HL-60 (cell line): ENCODE measurements at regions not wholly inside any gene's neighbourhood (a gene's known extent, or its start where the extent isn't known, plus 50 kb on each side); places are given as distances from the start of the nearest gene placed in this dataset.
A peak's percentile ranks its signal among the peaks of the same experiment; 100 is the strongest.

ENCODE experiments used
- DNase-seq, 2 experiments: peaks; one replicate each; pipeline ENCODE4 v3.0.0-alpha.2; 2010 to 2020; ENCODE audit warnings: low read depth in 1 of 2, low spot score in 1 of 2
- H3K27ac ChIP-seq: fragments of 250-450 bp; sonication (Bioruptor Pico); replicated peaks from 2 replicates; pipeline ENCODE4 v1.5.1; 2020; ENCODE audit warnings: mild to moderate bottlenecking, moderate library complexity
- H3K27me3 ChIP-seq: fragments of 250-450 bp; sonication (Bioruptor Pico); 2 replicates; pipeline ENCODE4 v1.5.1; 2021; ENCODE audit warnings: mild to moderate bottlenecking, moderate library complexity; ENCODE audit not compliant: insufficient read depth, poor library complexity, severe bottlenecking
- H3K4me3 ChIP-seq: replicated peaks from 2 replicates; pipeline ENCODE4 v1.5.1; 2011; ENCODE audit warnings: mild to moderate bottlenecking, control low read depth, low read length; ENCODE audit not compliant: insufficient read depth
- GABPA ChIP-seq: IDR thresholded peaks from 2 replicates; pipeline ENCODE4 v1.6.1; 2012; ENCODE audit warnings: low read depth
- POLR2AphosphoS5 ChIP-seq: IDR thresholded peaks from 2 replicates; pipeline ENCODE4 v1.6.1; 2012; ENCODE audit warnings: low read depth
- SPI1 ChIP-seq: IDR thresholded peaks from 2 replicates; pipeline ENCODE4 v1.6.1; 2012; ENCODE audit warnings: low read depth, mild to moderate bottlenecking, borderline replicate concordance
- TF ChIP-seq, protein P1 (sequence below): IDR thresholded peaks from 2 replicates; pipeline ENCODE4 v1.6.1; 2012; ENCODE audit warnings: low read depth; ENCODE audit not compliant: insufficient replicate concordance
- TF ChIP-seq, protein P2 (sequence below): IDR thresholded peaks from one replicate; pipeline ENCODE4 v1.5.1; 2011; ENCODE audit warnings: low read length, control low read depth, inconsistent platforms; ENCODE audit not compliant: insufficient read depth

DNA sequence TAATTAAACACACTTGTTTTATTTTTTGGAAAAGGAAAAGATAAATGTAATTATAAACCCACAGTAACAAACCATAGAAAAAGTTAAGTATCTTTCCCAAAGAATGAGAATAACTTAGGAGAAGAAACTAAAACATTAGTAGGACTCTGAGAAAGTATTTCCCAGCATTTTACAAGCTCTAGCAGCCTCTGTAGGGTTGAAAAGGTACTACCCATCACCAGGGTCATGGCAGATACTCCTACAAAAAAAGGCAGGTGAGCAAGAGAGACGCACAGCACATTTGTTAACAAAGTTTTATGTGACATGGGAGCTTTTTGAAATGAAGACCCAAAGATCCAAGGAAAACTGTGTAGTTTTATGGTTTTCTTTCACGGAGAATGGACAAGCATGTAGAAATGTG lies 77.7 kb upstream of the FAM169A start:
- Histone ChIP-seq H3K4me3 (no peak overlapping the region), H3K27ac (no peak overlapping the region), H3K27me3 (no peaks in the 10 kb centered on the region)
- TF ChIP-seq POLR2AphosphoS5: no peak
- TF ChIP-seq, protein P1, sequence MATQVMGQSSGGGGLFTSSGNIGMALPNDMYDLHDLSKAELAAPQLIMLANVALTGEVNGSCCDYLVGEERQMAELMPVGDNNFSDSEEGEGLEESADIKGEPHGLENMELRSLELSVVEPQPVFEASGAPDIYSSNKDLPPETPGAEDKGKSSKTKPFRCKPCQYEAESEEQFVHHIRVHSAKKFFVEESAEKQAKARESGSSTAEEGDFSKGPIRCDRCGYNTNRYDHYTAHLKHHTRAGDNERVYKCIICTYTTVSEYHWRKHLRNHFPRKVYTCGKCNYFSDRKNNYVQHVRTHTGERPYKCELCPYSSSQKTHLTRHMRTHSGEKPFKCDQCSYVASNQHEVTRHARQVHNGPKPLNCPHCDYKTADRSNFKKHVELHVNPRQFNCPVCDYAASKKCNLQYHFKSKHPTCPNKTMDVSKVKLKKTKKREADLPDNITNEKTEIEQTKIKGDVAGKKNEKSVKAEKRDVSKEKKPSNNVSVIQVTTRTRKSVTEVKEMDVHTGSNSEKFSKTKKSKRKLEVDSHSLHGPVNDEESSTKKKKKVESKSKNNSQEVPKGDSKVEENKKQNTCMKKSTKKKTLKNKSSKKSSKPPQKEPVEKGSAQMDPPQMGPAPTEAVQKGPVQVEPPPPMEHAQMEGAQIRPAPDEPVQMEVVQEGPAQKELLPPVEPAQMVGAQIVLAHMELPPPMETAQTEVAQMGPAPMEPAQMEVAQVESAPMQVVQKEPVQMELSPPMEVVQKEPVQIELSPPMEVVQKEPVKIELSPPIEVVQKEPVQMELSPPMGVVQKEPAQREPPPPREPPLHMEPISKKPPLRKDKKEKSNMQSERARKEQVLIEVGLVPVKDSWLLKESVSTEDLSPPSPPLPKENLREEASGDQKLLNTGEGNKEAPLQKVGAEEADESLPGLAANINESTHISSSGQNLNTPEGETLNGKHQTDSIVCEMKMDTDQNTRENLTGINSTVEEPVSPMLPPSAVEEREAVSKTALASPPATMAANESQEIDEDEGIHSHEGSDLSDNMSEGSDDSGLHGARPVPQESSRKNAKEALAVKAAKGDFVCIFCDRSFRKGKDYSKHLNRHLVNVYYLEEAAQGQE: no peak
- TF ChIP-seq GABPA: no peak
- TF ChIP-seq SPI1: no peak
- TF ChIP-seq, protein P2, sequence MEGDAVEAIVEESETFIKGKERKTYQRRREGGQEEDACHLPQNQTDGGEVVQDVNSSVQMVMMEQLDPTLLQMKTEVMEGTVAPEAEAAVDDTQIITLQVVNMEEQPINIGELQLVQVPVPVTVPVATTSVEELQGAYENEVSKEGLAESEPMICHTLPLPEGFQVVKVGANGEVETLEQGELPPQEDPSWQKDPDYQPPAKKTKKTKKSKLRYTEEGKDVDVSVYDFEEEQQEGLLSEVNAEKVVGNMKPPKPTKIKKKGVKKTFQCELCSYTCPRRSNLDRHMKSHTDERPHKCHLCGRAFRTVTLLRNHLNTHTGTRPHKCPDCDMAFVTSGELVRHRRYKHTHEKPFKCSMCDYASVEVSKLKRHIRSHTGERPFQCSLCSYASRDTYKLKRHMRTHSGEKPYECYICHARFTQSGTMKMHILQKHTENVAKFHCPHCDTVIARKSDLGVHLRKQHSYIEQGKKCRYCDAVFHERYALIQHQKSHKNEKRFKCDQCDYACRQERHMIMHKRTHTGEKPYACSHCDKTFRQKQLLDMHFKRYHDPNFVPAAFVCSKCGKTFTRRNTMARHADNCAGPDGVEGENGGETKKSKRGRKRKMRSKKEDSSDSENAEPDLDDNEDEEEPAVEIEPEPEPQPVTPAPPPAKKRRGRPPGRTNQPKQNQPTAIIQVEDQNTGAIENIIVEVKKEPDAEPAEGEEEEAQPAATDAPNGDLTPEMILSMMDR: no peak
- no peak for DNase-seq

GRCh38 chr5:74942622-74943286 lies 76.6 kb upstream of the FAM169A start:
- no peaks in the 10 kb centered on the region for H3K27me3 ChIP-seq
- no peak overlapping the region for H3K4me3 ChIP-seq
- no peak for DNase-seq
- TF ChIP-seq SPI1 (no peak), GABPA (no peak), POLR2AphosphoS5 (no peak)
- TF ChIP-seq, protein P2: no peak
- TF ChIP-seq, protein P1: no peak
- no peak overlapping the region for H3K27ac ChIP-seq

DNA sequence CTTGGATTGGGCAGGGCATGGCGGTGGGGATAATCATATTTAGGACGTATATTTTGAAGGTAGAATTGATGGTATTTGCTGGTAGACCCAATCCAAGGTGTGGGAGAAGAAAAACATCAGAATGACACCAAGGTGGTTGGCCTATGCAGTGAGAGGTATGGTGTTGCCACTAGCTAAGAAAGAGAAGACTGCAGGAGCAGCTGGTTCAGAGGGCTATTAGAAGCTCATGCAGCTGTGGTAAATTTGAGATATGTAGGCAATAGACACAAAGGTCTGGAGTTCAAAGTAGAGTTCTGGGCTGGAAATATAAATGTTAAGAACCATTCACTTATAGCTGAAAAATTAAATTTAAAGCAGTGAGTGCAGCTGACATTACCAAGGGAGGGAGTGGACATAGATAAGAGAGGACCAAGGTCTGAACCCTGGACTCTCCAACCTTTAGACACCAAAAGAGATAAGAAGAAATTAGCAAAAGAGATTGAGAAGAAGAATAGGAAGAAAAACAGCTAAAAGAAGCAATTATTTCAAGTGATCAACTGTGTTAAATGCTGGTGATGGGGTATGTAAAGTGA lies 74.7 kb upstream of the FAM169A start:
- TF ChIP-seq GABPA: no peak
- Histone ChIP-seq H3K4me3 (no peak overlapping the region), H3K27ac (no peak overlapping the region), H3K27me3 (no peaks in the 10 kb centered on the region)
- no peak for DNase-seq

DNA sequence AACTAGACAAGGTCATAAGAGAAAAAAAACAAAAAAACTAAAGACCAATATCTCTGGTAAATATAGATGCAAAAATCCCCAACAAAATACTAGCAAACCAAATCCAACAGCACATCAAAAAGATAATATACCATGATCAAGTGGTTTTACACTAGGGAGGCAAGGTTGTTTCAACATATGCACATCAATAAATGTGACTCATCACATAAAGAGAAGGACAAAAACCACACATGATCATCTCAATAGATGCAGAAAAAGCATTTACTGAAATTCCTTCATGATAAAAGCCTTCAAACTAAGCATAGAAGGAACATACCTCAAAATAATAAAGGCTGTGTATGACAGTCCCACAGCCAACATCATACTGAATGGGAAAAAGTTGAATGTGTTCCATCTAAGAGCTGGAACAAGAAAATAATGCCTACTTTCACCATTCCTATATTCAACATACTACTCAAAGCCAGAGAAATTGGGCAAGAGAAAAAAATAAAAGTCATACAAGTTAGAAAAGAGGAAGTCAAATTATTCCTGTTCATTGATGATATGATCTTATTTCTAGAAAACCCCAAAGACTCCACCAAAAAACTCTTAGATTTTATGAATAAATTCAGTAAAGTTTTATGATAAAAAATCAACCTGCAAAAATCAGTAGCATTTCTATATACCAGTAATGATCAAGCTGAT lies 72.2 kb upstream of the FAM169A start:
- no peak overlapping the region for H3K27ac ChIP-seq
- DNase-seq: no peak
- TF ChIP-seq, protein P1: no peak
- TF ChIP-seq SPI1: peak; percentile 42
- no peak overlapping the region for H3K4me3 ChIP-seq
- H3K27me3 ChIP-seq: no peaks in the 10 kb centered on the region
